ENCODE measurements at regions not wholly inside any gene's neighbourhood (a gene's known extent, or its start where the extent isn't known, plus 50 kb on each side); places are given as distances from the start of the nearest gene placed in this dataset.
"Not testable (repeated sequence)": the region's sequence is repeated elsewhere in the genome, so short reads cannot be mapped to it uniquely, and the experiment has no call there.

- DNase-seq (ENCODE audit: extremely low spot score): no peak
- H3K27ac ChIP-seq (ENCODE audit: low read depth): no peak overlapping the region
- H3K4me3 ChIP-seq (ENCODE audit: low read depth, low read length): no peak overlapping the region
- H3K36me3 ChIP-seq (ENCODE audit: insufficient read depth): no peaks in the 10 kb centered on the region
- H3K4me1 ChIP-seq (ENCODE audit: insufficient read depth): no peaks in the 10 kb centered on the region
- WGBS: 69% methylated on average over 2 of the region's 2 CpGs
These were observed 85.1 kb downstream of the ARRDC3 start for GRCh38 chr5:91297994-91298393.

DNA sequence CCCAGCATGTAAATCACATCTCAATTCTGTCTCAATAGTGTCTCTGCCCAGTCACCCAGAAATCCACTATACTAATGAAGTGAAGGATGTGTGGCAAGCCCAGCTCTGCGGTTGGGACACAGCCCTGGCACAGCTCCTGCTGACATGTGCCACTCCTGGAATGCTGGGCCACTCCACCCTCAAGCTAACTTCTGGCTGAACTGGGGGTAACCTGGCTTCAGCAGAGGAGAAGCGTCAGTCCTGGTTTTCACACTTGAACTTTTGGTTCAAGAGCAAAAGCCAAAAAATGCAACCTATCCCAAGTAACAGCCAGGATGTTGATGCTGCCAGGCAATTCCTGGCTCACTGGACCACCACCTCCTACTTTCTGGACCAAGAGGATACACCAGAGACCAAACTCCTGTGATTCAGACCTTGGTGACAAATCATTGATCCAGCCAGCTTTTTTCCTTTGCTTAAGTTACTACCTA, 86.4 kb downstream of the ARRDC3 start:
- H3K27ac ChIP-seq (ENCODE audit: low read depth): no peak overlapping the region
- no peak for DNase-seq (ENCODE audit: extremely low spot score)
- 81% methylated on average over 2 of the region's 2 CpGs for whole genome bisulfite sequencing
- no peaks in the 10 kb centered on the region for H3K4me1 ChIP-seq (ENCODE audit: insufficient read depth)
- no peak overlapping the region for H3K4me3 ChIP-seq (ENCODE audit: low read depth, low read length)
- no peaks in the 10 kb centered on the region for H3K36me3 ChIP-seq (ENCODE audit: insufficient read depth)

DNA sequence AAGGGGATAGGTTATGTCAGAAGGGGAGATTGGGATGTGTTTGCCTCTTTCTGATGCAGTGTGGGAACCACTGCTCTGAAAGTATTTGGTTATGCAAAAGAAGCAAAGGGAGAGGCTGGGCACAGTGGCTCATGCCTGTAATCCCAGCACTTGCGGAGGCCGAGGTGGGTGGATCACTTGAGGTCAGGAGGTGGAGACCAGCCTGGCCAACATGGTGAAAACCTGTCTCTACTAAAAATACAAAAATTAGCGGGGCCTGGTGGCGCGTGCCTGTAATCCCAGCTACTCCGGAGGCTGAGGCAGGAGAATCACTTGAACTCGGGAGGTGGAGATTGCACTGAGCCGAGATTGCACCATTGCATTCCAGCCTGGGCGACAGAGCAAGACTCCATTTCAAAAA, 87.0 kb downstream of the ARRDC3 start:
- not testable (repeated sequence) for H3K36me3 ChIP-seq (ENCODE audit: insufficient read depth); H3K4me1 ChIP-seq (ENCODE audit: insufficient read depth); DNase-seq (ENCODE audit: extremely low spot score); H3K27ac ChIP-seq (ENCODE audit: low read depth); H3K4me3 ChIP-seq (ENCODE audit: low read depth, low read length)
- 92% methylated on average over 9 of the region's 9 CpGs for WGBS

- Histone ChIP-seq H3K4me3 (ENCODE audit: low read depth, low read length) (no peak overlapping the region), H3K27ac (ENCODE audit: low read depth) (no peak overlapping the region), H3K4me1 (ENCODE audit: insufficient read depth) (no peaks in the 10 kb centered on the region), H3K36me3 (ENCODE audit: insufficient read depth) (no peaks in the 10 kb centered on the region)
- no peak for DNase-seq (ENCODE audit: extremely low spot score)
These were observed 90.0 kb downstream of the ARRDC3 start for GRCh38 chr5:91293131-91293530.

DNA sequence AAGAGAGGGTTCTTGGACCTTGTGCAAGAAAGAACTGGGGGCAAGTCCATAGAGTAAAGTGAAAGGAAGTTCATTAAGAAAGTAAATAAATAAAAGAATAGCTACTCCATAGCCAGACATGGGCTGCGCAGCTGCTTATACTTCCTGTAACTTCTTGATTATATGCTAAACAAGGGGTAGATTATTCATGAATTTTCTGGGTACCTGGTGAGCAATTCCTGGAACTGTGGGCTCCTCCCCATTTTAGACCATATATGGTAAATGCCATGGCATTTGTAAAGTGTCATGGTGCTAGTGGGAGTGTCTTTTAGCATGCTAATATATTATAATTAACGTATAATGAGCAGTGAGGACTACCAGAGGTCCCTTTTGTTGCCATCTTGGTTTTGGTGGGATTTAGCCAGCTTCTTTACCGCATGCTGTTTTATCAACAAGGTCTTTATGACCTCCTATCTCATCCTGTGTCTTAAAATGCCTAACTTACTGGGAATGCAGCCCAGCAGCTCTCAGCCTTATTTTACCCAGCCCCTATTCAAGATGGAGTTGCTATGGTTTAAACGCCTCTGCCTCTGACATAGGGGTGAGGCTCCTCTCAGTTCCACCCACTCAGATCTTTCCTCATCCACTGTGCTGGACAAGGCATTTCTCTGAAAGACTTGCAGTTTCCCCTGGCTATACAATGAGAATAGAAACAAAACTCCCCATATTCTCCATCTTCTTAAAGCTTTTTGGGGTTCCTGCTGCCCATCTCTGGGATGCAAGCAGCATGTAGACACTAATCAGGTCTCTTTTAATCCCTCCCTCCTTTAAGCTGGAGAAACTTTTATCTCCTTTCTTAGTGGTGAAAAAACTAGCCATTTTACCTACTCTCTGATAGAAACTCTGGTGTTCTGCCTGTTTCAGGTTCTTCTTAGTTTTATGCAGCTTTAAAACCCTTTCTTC, 91.2 kb downstream of the ARRDC3 start:
- Histone ChIP-seq H3K27ac (ENCODE audit: low read depth) (no peak overlapping the region), H3K4me3 (ENCODE audit: low read depth, low read length) (no peak overlapping the region), H3K4me1 (ENCODE audit: insufficient read depth) (no peaks in the 10 kb centered on the region), H3K36me3 (ENCODE audit: insufficient read depth) (no peaks in the 10 kb centered on the region)
- no peak for DNase-seq (ENCODE audit: extremely low spot score)
- WGBS: 63% methylated on average over 4 of the region's 4 CpGs

GRCh38 chr5:91288118-91288916, 94.8 kb downstream of the ARRDC3 start:
- H3K36me3 ChIP-seq (ENCODE audit: insufficient read depth): no peaks in the 10 kb centered on the region
- H3K4me3 ChIP-seq (ENCODE audit: low read depth, low read length): no peak overlapping the region
- 35% methylated on average over 3 of the region's 3 CpGs for WGBS
- H3K27ac ChIP-seq (ENCODE audit: low read depth): no peak overlapping the region
- H3K4me1 ChIP-seq (ENCODE audit: insufficient read depth): no peaks in the 10 kb centered on the region
- DNase-seq (ENCODE audit: extremely low spot score): no peak

GRCh38 chr5:91285062-91285461, 98.1 kb downstream of the ARRDC3 start:
- H3K4me1 ChIP-seq (ENCODE audit: insufficient read depth); H3K4me3 ChIP-seq (ENCODE audit: low read depth, low read length); H3K36me3 ChIP-seq (ENCODE audit: insufficient read depth); DNase-seq (ENCODE audit: extremely low spot score); H3K27ac ChIP-seq (ENCODE audit: low read depth): not testable (repeated sequence)
- WGBS: 93% methylated on average over 4 of the region's 4 CpGs

DNA sequence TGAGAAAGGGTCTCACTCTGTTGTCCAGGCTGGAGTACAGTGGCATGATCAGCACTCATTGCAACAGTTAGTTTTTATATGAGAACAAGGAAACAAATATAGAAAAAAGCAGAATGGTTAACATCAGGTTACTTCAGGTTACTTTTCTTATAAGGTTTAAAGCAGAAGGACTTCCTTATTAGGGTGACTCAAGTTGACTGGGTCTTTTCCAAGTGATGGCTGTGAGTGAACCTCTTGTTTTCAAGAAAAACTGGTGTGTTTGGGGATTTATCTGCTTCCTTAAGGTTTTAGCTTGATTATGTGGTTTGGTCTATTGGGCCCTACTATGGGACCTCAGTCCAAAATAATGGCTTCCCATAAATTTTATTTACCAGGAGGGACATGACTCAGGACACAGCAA, 99.2 kb downstream of the ARRDC3 start:
- no peak overlapping the region for H3K4me3 ChIP-seq (ENCODE audit: low read depth, low read length)
- no peak overlapping the region for H3K27ac ChIP-seq (ENCODE audit: low read depth)
- no peaks in the 10 kb centered on the region for H3K4me1 ChIP-seq (ENCODE audit: insufficient read depth)
- no peak for DNase-seq (ENCODE audit: extremely low spot score)
- H3K36me3 ChIP-seq (ENCODE audit: insufficient read depth): no peaks in the 10 kb centered on the region

DNA sequence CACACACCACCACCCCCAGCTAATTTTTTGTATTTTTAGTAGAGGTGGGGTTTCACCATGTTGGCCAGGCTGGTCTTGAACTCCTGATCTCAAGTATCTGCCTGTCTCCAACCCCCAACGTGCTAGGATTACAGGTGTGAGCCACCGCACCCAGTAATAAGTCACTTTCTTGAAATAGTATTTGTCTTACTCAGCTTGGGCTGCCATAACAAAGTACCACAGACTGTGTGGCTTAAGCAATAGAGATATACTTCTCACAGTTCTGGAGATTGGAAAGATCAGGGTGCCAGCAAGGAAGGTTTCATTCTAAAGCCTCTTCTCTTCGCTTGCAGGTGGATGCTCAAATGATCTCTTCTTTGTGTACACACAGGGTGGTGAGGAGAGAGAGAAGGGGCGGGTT, 99.8 kb downstream of the ARRDC3 start:
- DNase-seq (ENCODE audit: extremely low spot score): no peak
- no peak overlapping the region for H3K4me3 ChIP-seq (ENCODE audit: low read depth, low read length)
- 88% methylated on average over 4 of the region's 4 CpGs for WGBS
- no peak overlapping the region for H3K27ac ChIP-seq (ENCODE audit: low read depth)
- no peaks in the 10 kb centered on the region for H3K4me1 ChIP-seq (ENCODE audit: insufficient read depth)
- H3K36me3 ChIP-seq (ENCODE audit: insufficient read depth): no peaks in the 10 kb centered on the region

- 92% methylated on average over 7 of the region's 7 CpGs for whole genome bisulfite sequencing
- no peak for DNase-seq (ENCODE audit: extremely low spot score)
- H3K4me3 ChIP-seq (ENCODE audit: low read depth, low read length): no peak overlapping the region
- H3K4me1 ChIP-seq (ENCODE audit: insufficient read depth): no peaks in the 10 kb centered on the region
- no peaks in the 10 kb centered on the region for H3K36me3 ChIP-seq (ENCODE audit: insufficient read depth)
- no peak overlapping the region for H3K27ac ChIP-seq (ENCODE audit: low read depth)
These were observed 100.9 kb downstream of the ARRDC3 start for GRCh38 chr5:91282210-91282609.

DNA sequence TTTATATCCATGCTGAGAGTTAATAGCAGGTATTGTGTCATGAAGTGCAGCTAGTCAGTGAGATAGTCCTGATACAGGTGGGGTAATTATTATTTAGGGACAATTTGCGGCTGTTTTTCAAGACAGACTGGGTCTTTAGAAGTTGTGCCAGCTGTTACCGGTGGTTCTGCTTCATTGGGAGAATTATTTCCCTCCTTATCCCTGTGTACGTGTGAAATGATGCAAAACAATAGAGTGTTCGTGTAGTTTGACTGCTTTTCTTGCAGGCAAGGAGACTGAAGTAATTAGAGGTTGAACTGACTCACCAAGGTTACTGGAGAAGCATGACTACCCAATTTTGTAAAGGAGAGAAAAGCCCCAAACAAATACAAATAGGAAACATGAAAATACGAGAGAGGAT, 101.7 kb downstream of the ARRDC3 start:
- 61% methylated on average over 5 of the region's 5 CpGs for WGBS
- DNase-seq (ENCODE audit: extremely low spot score): no peak
- no peak overlapping the region for H3K4me3 ChIP-seq (ENCODE audit: low read depth, low read length)
- no peaks in the 10 kb centered on the region for H3K36me3 ChIP-seq (ENCODE audit: insufficient read depth)
- no peaks in the 10 kb centered on the region for H3K4me1 ChIP-seq (ENCODE audit: insufficient read depth)
- H3K27ac ChIP-seq (ENCODE audit: low read depth): peak overlapping the region; percentile 38

- 2% methylated on average over 50 of the region's 50 CpGs for WGBS
- DNase-seq (ENCODE audit: extremely low spot score): peak; percentile 79
- H3K4me3 ChIP-seq (ENCODE audit: low read depth, low read length): peak overlapping the region; percentile 47
- no peaks in the 10 kb centered on the region for H3K36me3 ChIP-seq (ENCODE audit: insufficient read depth)
- H3K4me1 ChIP-seq (ENCODE audit: insufficient read depth): no peaks in the 10 kb centered on the region
- H3K27ac ChIP-seq (ENCODE audit: low read depth): peak overlapping the region; percentile 96
These were observed 102.5 kb downstream of the ARRDC3 start for GRCh38 chr5:91280362-91281269.

DNA sequence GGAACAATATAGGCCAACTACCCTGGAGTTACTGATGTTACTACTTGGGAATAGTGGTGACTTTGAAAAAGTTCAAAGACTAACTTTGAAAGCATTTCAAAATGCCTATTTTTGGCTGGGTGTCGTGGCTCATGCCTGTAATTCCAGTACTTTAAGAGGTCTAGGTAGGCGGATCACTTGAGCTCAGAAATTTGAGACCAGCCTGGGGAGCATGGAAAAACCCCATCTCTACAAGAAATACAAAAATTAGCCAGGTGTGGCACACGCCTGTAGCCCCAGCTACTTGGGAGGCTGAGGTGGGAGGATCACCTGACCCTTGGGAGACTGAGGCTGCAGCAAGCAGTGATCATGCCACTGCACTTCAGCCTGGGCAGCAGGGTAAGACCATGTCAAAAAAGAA, 105.3 kb downstream of the ARRDC3 start:
- no peak overlapping the region for H3K27ac ChIP-seq (ENCODE audit: low read depth)
- no peak for DNase-seq (ENCODE audit: extremely low spot score)
- WGBS: 95% methylated on average over 3 of the region's 3 CpGs
- no peaks in the 10 kb centered on the region for H3K36me3 ChIP-seq (ENCODE audit: insufficient read depth)
- H3K4me3 ChIP-seq (ENCODE audit: low read depth, low read length): no peak overlapping the region
- H3K4me1 ChIP-seq (ENCODE audit: insufficient read depth): no peaks in the 10 kb centered on the region
